ENCODE measurements at regions not wholly inside any gene's neighbourhood (a gene's known extent, or its start where the extent isn't known, plus 50 kb on each side); places are given as distances from the start of the nearest gene placed in this dataset.

GRCh38 chr12:39188689-39189088, 254.2 kb downstream of the KIF21A start:
- CTCF ChIA-PET: no interaction called here
- no TSS peak for BruUV-seq (replicated peaks)

More at GRCh38 chr12:39188689-39189088, 254.2 kb downstream of the KIF21A start:
- no peak overlapping the region for H2AFZ ChIP-seq (ENCODE audit: low read depth, low read length, poor library complexity, severe bottlenecking)
- intact Hi-C loops (cut with micrococcal nuclease): no loop called here
- H3K79me2 ChIP-seq (ENCODE audit: insufficient read depth, low read length): no peaks in the 10 kb centered on the region
- no peak overlapping the region for H3K4me2 ChIP-seq (ENCODE audit: low read length)
- H3K27ac ChIP-seq (ENCODE audit: low read depth, low read length): no peak overlapping the region
- ATAC-seq (no peak), DNase-seq (ENCODE audit: low read depth, low spot score) (no peak)
- no peaks in the 10 kb centered on the region for H3K4me1 ChIP-seq (ENCODE audit: control insufficient read depth in 1 of 2, insufficient read depth in 2 of 2, low read length in 2 of 2)
- ChIA-PET POLR2A (no interaction called here), RAD21 (ENCODE audit: low non-redundant PET in 1 of 2, low total read pairs in 2 of 2, uncharacterized antibody in 2 of 2, unreplicated experiment in 2 of 2) (no interaction called here)
- no peaks in the 10 kb centered on the region for H3K27me3 ChIP-seq (ENCODE audit: insufficient read depth, low read length)
- no peak overlapping the region for H3K4me3 ChIP-seq (replicated peaks in 1 of 2; ENCODE audit: low read depth in 1 of 2, low read length in 2 of 2)
- H4K20me1 ChIP-seq (ENCODE audit: insufficient read depth): no peaks in the 10 kb centered on the region
- no peaks in the 10 kb centered on the region for H3K9me3 ChIP-seq (ENCODE audit: control insufficient read depth in 1 of 2, insufficient read depth in 1 of 2, low read depth in 1 of 2, low read length in 2 of 2)
- no peak overlapping the region for H3K9ac ChIP-seq (ENCODE audit: low read length)
- no peaks in the 10 kb centered on the region for H3K36me3 ChIP-seq (ENCODE audit: control insufficient read depth in 1 of 2, insufficient read depth in 2 of 2, low read length in 2 of 2)
- TF ChIP-seq FOSL1 (IDR thresholded peaks at IDR 0.05; ENCODE audit: low read depth) (no peak), POLR2A (IDR thresholded peaks at IDR 0.05; ENCODE audit: borderline replicate concordance, extremely low read depth, insufficient read depth, insufficient read length) (no peak), EZH2phosphoT487 (IDR thresholded peaks at IDR 0.05; ENCODE audit: borderline replicate concordance) (no peak), ZNF274 (IDR thresholded peaks at IDR 0.05; ENCODE audit: low read depth, low read length) (no peak), POLR2AphosphoS5 (IDR thresholded peaks at IDR 0.05; ENCODE audit: low read depth, low read length) (no peak), SRF (IDR thresholded peaks at IDR 0.05; ENCODE audit: low read depth) (no peak), SIN3A (IDR thresholded peaks at IDR 0.05; ENCODE audit: low read depth) (no peak), JUND (IDR thresholded peaks at IDR 0.05) (no peak), ZFX (IDR thresholded peaks at IDR 0.05) (no peak), SP1 (IDR thresholded peaks at IDR 0.05; ENCODE audit: low read depth) (no peak), TCF7L2 (IDR thresholded peaks at IDR 0.05; ENCODE audit: borderline replicate concordance, extremely low read depth, insufficient read depth, insufficient read length) (no peak), RAD21 (IDR thresholded peaks at IDR 0.05; ENCODE audit: low read depth) (no peak), EGR1 (IDR thresholded peaks at IDR 0.05; ENCODE audit: low read depth) (no peak)
- TF ChIP-seq, protein P1, sequence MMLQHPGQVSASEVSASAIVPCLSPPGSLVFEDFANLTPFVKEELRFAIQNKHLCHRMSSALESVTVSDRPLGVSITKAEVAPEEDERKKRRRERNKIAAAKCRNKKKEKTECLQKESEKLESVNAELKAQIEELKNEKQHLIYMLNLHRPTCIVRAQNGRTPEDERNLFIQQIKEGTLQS (IDR thresholded peaks at IDR 0.05): no peak
- TF ChIP-seq, protein P2, sequence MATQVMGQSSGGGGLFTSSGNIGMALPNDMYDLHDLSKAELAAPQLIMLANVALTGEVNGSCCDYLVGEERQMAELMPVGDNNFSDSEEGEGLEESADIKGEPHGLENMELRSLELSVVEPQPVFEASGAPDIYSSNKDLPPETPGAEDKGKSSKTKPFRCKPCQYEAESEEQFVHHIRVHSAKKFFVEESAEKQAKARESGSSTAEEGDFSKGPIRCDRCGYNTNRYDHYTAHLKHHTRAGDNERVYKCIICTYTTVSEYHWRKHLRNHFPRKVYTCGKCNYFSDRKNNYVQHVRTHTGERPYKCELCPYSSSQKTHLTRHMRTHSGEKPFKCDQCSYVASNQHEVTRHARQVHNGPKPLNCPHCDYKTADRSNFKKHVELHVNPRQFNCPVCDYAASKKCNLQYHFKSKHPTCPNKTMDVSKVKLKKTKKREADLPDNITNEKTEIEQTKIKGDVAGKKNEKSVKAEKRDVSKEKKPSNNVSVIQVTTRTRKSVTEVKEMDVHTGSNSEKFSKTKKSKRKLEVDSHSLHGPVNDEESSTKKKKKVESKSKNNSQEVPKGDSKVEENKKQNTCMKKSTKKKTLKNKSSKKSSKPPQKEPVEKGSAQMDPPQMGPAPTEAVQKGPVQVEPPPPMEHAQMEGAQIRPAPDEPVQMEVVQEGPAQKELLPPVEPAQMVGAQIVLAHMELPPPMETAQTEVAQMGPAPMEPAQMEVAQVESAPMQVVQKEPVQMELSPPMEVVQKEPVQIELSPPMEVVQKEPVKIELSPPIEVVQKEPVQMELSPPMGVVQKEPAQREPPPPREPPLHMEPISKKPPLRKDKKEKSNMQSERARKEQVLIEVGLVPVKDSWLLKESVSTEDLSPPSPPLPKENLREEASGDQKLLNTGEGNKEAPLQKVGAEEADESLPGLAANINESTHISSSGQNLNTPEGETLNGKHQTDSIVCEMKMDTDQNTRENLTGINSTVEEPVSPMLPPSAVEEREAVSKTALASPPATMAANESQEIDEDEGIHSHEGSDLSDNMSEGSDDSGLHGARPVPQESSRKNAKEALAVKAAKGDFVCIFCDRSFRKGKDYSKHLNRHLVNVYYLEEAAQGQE (IDR thresholded peaks at IDR 0.05; ENCODE audit: low read depth): no peak
- no peaks in the 10 kb centered on the region for H3K9me2 ChIP-seq (ENCODE audit: insufficient read depth)
